OCI-LY7 (cell line): ENCODE measurements at regions not wholly inside any gene's neighbourhood (a gene's known extent, or its start where the extent isn't known, plus 50 kb on each side); places are given as distances from the start of the nearest gene placed in this dataset.

Experiments
- BruUV-seq: library from RNA; stranded (reverse); fragments of 400-500 nt; replicated peaks from 2 replicates; lab custom pipeline; 2021; lab: Mats Ljungman, UMichigan
- CTCF ChIA-PET: fragments of 300-600 bp; sonication (Branson Sonifier 250); formaldehyde crosslinking; loops from one replicate; lab custom pipeline; 2022; ENCODE audit warnings: antibody characterized with exemption; ENCODE audit not compliant: unreplicated experiment; lab: Charles Lee
- POLR2A ChIA-PET: fragments of 300-600 bp; sonication (Branson Sonifier 250); formaldehyde crosslinking; loops from one replicate; lab custom pipeline; 2022; ENCODE audit warnings: antibody characterized with exemption; lab: Charles Lee
- DNase-seq: peaks from one replicate; pipeline ENCODE4 v3.0.0-alpha.2; 2015; ENCODE audit warnings: low spot score
- H2AFZ ChIP-seq: fragments of 200-600 bp; sonication (generic), shearing (Covaris generic); 2 replicates; pipeline ENCODE4 v1.6.1; 2014; ENCODE audit warnings: mild to moderate bottlenecking, antibody characterized with exemption, low read length, moderate library complexity
- H3K27ac ChIP-seq: fragments of 200-600 bp; sonication (generic); 2 replicates; pipeline ENCODE4 v1.5.1; 2014; ENCODE audit warnings: mixed run types, low read depth, mild to moderate bottlenecking, moderate library complexity, low read length, inconsistent platforms; ENCODE audit not compliant: poor library complexity, severe bottlenecking
- H3K36me3 ChIP-seq: fragments of 200-600 bp; sonication (generic); 2 replicates; pipeline ENCODE4 v1.6.1; 2014; ENCODE audit warnings: mild to moderate bottlenecking, antibody characterized with exemption, low read length, moderate library complexity, mixed read lengths; ENCODE audit not compliant: insufficient read depth
- H3K4me1 ChIP-seq: fragments of 200-600 bp; sonication (generic); 2 replicates; pipeline ENCODE4 v1.5.1; 2014; ENCODE audit warnings: mild to moderate bottlenecking, low read length; ENCODE audit not compliant: insufficient read depth, poor library complexity, severe bottlenecking
- H3K4me2 ChIP-seq: fragments of 200-600 bp; sonication (generic); 2 replicates; pipeline ENCODE4 v1.6.1; 2014; ENCODE audit warnings: mild to moderate bottlenecking, low read length
- H3K4me3 ChIP-seq: fragments of 200-600 bp; sonication (generic); 2 replicates; pipeline ENCODE4 v1.5.1; 2014; ENCODE audit warnings: mild to moderate bottlenecking, low read depth, low read length; ENCODE audit not compliant: poor library complexity, severe bottlenecking
- H3K79me2 ChIP-seq: fragments of 200-600 bp; sonication (generic); 2 replicates; pipeline ENCODE4 v1.6.1; 2016; ENCODE audit warnings: low read depth, mild to moderate bottlenecking, low read length, moderate library complexity, mixed read lengths; ENCODE audit not compliant: insufficient read depth
- H3K9me2 ChIP-seq: fragments of 200-600 bp; sonication (generic); 2 replicates; pipeline ENCODE4 v1.6.1; 2016; ENCODE audit warnings: mild to moderate bottlenecking, low read length, mixed read lengths; ENCODE audit not compliant: insufficient read depth
- H3K9me3 ChIP-seq: fragments of 200-600 bp; sonication (generic); 2 replicates; pipeline ENCODE4 v1.6.1; 2014; ENCODE audit warnings: mild to moderate bottlenecking, mixed run types, low read length, mixed read lengths
- H4K20me1 ChIP-seq: fragments of 200-600 bp; sonication (generic); 2 replicates; pipeline ENCODE4 v1.6.1; 2014; ENCODE audit warnings: mild to moderate bottlenecking, antibody characterized with exemption, low read length, moderate library complexity, mixed read lengths; ENCODE audit not compliant: insufficient read depth
- CTCF ChIP-seq: fragments of 200-600 bp; sonication (generic); conservative IDR thresholded peaks from 2 replicates; pipeline ENCODE4 v1.5.1; 2014; ENCODE audit warnings: mild to moderate bottlenecking, antibody characterized with exemption, low read length, moderate library complexity, mixed read lengths
- EZH2phosphoT487 ChIP-seq: fragments of 200-600 bp; sonication (generic); IDR thresholded peaks from 2 replicates; pipeline ENCODE4 v1.6.1; 2018; ENCODE audit warnings: low read depth, borderline replicate concordance, mild to moderate bottlenecking, mixed run types, antibody characterized with exemption, low read length, moderate library complexity, mixed read lengths
- intact Hi-C: fragments of 100-400 bp; cut with micrococcal nuclease; formaldehyde crosslinking; loops from one replicate; pipeline ENCODE4 v1.10.0; 2022; ENCODE audit not compliant: unreplicated experiment

- Histone ChIP-seq H3K9me2 (no peaks in the 10 kb centered on the region), H3K4me2 (no peak overlapping the region), H2AFZ (no peak overlapping the region), H4K20me1 (no peaks in the 10 kb centered on the region), H3K79me2 (no peaks in the 10 kb centered on the region), H3K36me3 (no peaks in the 10 kb centered on the region), H3K27ac (no peak overlapping the region), H3K4me1 (no peaks in the 10 kb centered on the region), H3K9me3 (no peaks in the 10 kb centered on the region), H3K4me3 (no peak overlapping the region)
- TF ChIP-seq CTCF (no peak), EZH2phosphoT487 (no peak)
- ChIA-PET POLR2A (no interaction called here), CTCF (no interaction called here)
- no TSS peak for BruUV-seq
- intact Hi-C loops, result no loop called here
- no peak for DNase-seq
Observed at GRCh38 chr2:10989151-10989550, 77.4 kb downstream of the KCNF1 start.

- Histone ChIP-seq H4K20me1 (no peaks in the 10 kb centered on the region), H3K27ac (no peak overlapping the region), H3K9me2 (no peaks in the 10 kb centered on the region), H3K9me3 (no peaks in the 10 kb centered on the region), H3K4me1 (no peaks in the 10 kb centered on the region), H3K4me3 (no peak overlapping the region), H3K36me3 (no peaks in the 10 kb centered on the region), H2AFZ (no peak overlapping the region), H3K79me2 (no peaks in the 10 kb centered on the region), H3K4me2 (no peak overlapping the region)
- TF ChIP-seq EZH2phosphoT487 (no peak), CTCF (no peak)
- CTCF ChIA-PET, result no interaction called here
- BruUV-seq, result no TSS peak
- no peak for DNase-seq
- intact Hi-C loops, result no loop called here
- POLR2A ChIA-PET, result no interaction called here
Observed at GRCh38 chr2:10989782-10990181, 78.0 kb downstream of the KCNF1 start.

GRCh38 chr2:10990561-10991111 is 78.9 kb downstream of the KCNF1 start:
- ChIA-PET POLR2A (no interaction called here), CTCF (no interaction called here)
- no peak overlapping the region for H3K27ac ChIP-seq
- intact Hi-C loops, result no loop called here
- no peak for TF ChIP-seq EZH2phosphoT487
- no peak for TF ChIP-seq CTCF
- H3K79me2 ChIP-seq, result no peaks in the 10 kb centered on the region
- H3K9me2 ChIP-seq, result no peaks in the 10 kb centered on the region
- BruUV-seq, result no TSS peak
- H3K4me2 ChIP-seq, result no peak overlapping the region
- H3K4me3 ChIP-seq, result no peak overlapping the region
- H4K20me1 ChIP-seq, result no peaks in the 10 kb centered on the region
- no peak overlapping the region for H2AFZ ChIP-seq
- DNase-seq, result no peak
- no peaks in the 10 kb centered on the region for H3K36me3 ChIP-seq
- H3K4me1 ChIP-seq, result no peaks in the 10 kb centered on the region
- no peaks in the 10 kb centered on the region for H3K9me3 ChIP-seq
